HUES64 (cell line): ENCODE measurements at regions not wholly inside any gene's neighbourhood (a gene's known extent, or its start where the extent isn't known, plus 50 kb on each side); places are given as distances from the start of the nearest gene placed in this dataset.

Experiments
- H3K27ac ChIP-seq: 2 replicates; pipeline ENCODE4 v1.7.0; 2013; ENCODE audit warnings: low read depth, low read length, inconsistent platforms
- H3K27me3 ChIP-seq: 2 replicates; pipeline ENCODE4 v1.6.1; 2013; ENCODE audit warnings: mild to moderate bottlenecking, low read length; ENCODE audit not compliant: insufficient read depth
- H3K36me3 ChIP-seq: 2 replicates; pipeline ENCODE4 v1.6.1; 2013; ENCODE audit warnings: mild to moderate bottlenecking, low read length; ENCODE audit not compliant: insufficient read depth
- H3K4me1 ChIP-seq: 2 replicates; pipeline ENCODE4 v1.6.1; 2013; ENCODE audit warnings: mild to moderate bottlenecking, low read length, moderate library complexity; ENCODE audit not compliant: insufficient read depth
- H3K4me3 ChIP-seq: 2 replicates; pipeline ENCODE4 v1.5.1; 2013; ENCODE audit warnings: mild to moderate bottlenecking, low read length, moderate library complexity
- H3K9ac ChIP-seq: 2 replicates; pipeline ENCODE4 v1.6.1; 2013; ENCODE audit warnings: mild to moderate bottlenecking, low read depth, low read length
- H3K9me3 ChIP-seq: 2 replicates; pipeline ENCODE4 v1.6.1; 2013; ENCODE audit warnings: low read depth, low read length; ENCODE audit not compliant: insufficient read depth
- WGBS: fragments of 150-250, 120-280 bp; methylation state at CpG from one replicate; pipeline ENCODE4 v1.1.7; 2013; ENCODE audit warnings: missing lambda C conversion rate; 5-methylcytosine and 5-hydroxymethylcytosine counted together

DNA sequence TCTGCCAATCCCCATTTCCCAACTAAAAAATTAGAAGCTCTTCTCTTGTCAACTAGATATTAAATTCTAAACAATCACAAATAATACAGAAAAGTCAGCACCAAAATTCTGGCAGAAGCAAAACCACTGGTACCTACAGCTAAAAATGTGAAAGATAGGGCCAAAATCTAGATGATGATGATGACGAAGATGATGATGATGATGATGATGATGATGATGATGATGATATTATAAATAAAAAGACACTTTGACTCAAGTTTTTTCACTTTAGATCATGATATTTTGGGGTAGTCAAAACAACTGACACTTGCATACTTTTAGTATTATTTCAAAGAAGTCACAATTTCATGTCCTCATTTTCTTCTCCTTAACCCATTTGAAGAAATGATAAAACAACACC lies 470.1 kb upstream of the NR2F2 start:
- Histone ChIP-seq H3K9ac (no peak overlapping the region), H3K36me3 (no peaks in the 10 kb centered on the region), H3K4me3 (no peak overlapping the region), H3K27me3 (no peaks in the 10 kb centered on the region), H3K9me3 (no peaks in the 10 kb centered on the region), H3K4me1 (peaks cover 6% of the 10 kb centered on the region; the same call in 1 of the 2 replicates), H3K27ac (no peak overlapping the region)
- WGBS: 100% methylated on average over 1 of the region's 1 CpG

- 0 out of 2 replicates have a peak, but pooled peaks cover 2% of the 10 kb centered on the region for H3K4me1 ChIP-seq
- no peak overlapping the region for H3K27ac ChIP-seq
- H3K9me3 ChIP-seq: no peaks in the 10 kb centered on the region
- no peaks in the 10 kb centered on the region for H3K36me3 ChIP-seq
- no peak overlapping the region for H3K9ac ChIP-seq
- no peaks in the 10 kb centered on the region for H3K27me3 ChIP-seq
- WGBS: 87% methylated on average over 3 of the region's 3 CpGs
- no peak overlapping the region for H3K4me3 ChIP-seq
Observed at GRCh38 chr15:95864467-95864886, 466.0 kb upstream of the NR2F2 start.

DNA sequence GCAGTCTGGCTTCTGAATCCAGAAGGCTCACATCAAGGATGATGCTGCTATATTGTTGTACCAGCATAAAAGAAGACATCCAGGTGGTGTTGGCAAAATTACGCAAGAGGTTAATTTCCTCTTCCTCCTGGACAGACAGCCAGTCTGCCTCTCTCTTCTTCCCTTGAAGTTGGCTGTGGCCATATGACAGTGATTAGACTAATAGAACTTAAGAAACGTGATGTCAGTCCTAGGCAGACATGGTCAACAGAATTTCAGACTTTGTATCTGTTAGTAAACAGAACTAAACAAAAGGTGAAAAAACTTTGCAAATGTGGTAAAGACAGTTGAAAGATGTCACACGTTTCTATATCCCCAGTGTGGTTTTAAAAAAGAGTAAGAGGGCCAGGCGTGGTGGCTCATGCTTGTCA lies 465.2 kb upstream of the NR2F2 start:
- WGBS: 97% methylated on average over 4 of the region's 4 CpGs
- Histone ChIP-seq H3K4me1 (0 out of 2 replicates have a peak, but pooled peaks cover 2% of the 10 kb centered on the region), H3K27ac (no peak overlapping the region), H3K27me3 (no peaks in the 10 kb centered on the region), H3K36me3 (no peaks in the 10 kb centered on the region), H3K9me3 (no peaks in the 10 kb centered on the region), H3K4me3 (no peak overlapping the region), H3K9ac (no peak overlapping the region)

GRCh38 chr15:95866711-95867440 lies 463.6 kb upstream of the NR2F2 start:
- WGBS: 93% methylated on average over 8 of the region's 8 CpGs
- Histone ChIP-seq H3K4me1 (0 out of 2 replicates have a peak, but pooled peaks cover 2% of the 10 kb centered on the region), H3K27ac (no peak overlapping the region), H3K4me3 (no peak overlapping the region), H3K9me3 (no peaks in the 10 kb centered on the region), H3K9ac (no peak overlapping the region), H3K36me3 (no peaks in the 10 kb centered on the region), H3K27me3 (no peaks in the 10 kb centered on the region)

GRCh38 chr15:95868450-95868849 lies 462.1 kb upstream of the NR2F2 start:
- no peak overlapping the region for H3K4me3 ChIP-seq
- H3K36me3 ChIP-seq: no peaks in the 10 kb centered on the region
- H3K27ac ChIP-seq: no peak overlapping the region
- H3K9ac ChIP-seq: no peak overlapping the region
- no peaks in the 10 kb centered on the region for H3K9me3 ChIP-seq
- H3K27me3 ChIP-seq: no peaks in the 10 kb centered on the region
- WGBS: 89% methylated on average over 4 of the region's 5 CpGs
- H3K4me1 ChIP-seq: 0 out of 2 replicates have a peak, but pooled peaks cover 2% of the 10 kb centered on the region

DNA sequence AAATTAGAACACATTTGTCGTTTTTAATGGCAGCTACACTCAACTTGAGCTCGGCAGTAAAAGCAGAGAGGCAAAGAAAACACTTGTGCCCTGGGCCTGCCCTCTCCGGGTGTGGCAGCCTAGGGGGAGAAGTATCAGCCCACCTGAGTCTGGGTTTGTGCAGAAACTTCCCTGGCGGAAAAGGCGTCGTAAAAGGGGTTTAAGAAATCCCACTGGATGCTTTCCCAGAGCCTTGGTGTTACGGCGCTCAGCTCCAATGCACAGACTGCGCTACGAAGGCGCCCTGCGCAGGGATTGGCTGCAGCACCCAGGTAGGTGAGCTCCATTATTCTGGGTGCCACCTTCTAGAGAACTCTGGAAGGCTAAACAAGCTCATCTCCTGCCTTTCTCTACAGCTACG lies 461.5 kb upstream of the NR2F2 start:
- no peak overlapping the region for H3K9ac ChIP-seq
- H3K4me3 ChIP-seq: no peak overlapping the region
- H3K4me1 ChIP-seq: 0 out of 2 replicates have a peak, but pooled peaks cover 2% of the 10 kb centered on the region
- no peaks in the 10 kb centered on the region for H3K36me3 ChIP-seq
- WGBS: 96% methylated on average over 13 of the region's 13 CpGs
- H3K27ac ChIP-seq: no peak overlapping the region
- no peaks in the 10 kb centered on the region for H3K27me3 ChIP-seq
- H3K9me3 ChIP-seq: no peaks in the 10 kb centered on the region

GRCh38 chr15:95869920-95870319 lies 460.6 kb upstream of the NR2F2 start:
- no peak overlapping the region for H3K9ac ChIP-seq
- H3K4me1 ChIP-seq: peaks cover 8% of the 10 kb centered on the region
- 89% methylated on average over 5 of the region's 5 CpGs for WGBS
- H3K4me3 ChIP-seq: no peak overlapping the region
- H3K27me3 ChIP-seq: no peaks in the 10 kb centered on the region
- no peak overlapping the region for H3K27ac ChIP-seq
- no peaks in the 10 kb centered on the region for H3K9me3 ChIP-seq
- no peaks in the 10 kb centered on the region for H3K36me3 ChIP-seq

DNA sequence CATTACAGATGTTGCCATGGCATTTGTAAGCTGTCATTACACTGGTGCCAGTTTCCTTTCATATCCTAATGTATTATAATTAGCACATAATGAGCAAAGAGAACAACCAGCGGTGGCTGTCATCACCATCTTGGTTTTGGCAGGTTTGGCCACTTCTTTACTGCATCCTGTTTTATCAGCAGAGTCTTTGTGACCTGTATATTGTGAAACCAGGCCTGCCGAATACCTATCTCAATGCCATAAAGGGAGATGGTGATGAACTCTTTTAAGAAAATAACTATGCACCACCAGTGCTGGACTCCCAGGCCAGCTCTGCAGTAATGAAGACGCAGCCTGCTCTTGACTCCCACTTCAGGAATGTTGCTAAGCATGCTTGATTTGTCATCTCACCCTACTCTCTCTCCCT lies 458.1 kb upstream of the NR2F2 start:
- no peak overlapping the region for H3K9ac ChIP-seq
- H3K27me3 ChIP-seq: no peaks in the 10 kb centered on the region
- H3K36me3 ChIP-seq: no peaks in the 10 kb centered on the region
- no peak overlapping the region for H3K27ac ChIP-seq
- H3K9me3 ChIP-seq: no peaks in the 10 kb centered on the region
- H3K4me1 ChIP-seq: peaks cover 11% of the 10 kb centered on the region
- no peak overlapping the region for H3K4me3 ChIP-seq
- 99% methylated on average over 3 of the region's 3 CpGs for WGBS

DNA sequence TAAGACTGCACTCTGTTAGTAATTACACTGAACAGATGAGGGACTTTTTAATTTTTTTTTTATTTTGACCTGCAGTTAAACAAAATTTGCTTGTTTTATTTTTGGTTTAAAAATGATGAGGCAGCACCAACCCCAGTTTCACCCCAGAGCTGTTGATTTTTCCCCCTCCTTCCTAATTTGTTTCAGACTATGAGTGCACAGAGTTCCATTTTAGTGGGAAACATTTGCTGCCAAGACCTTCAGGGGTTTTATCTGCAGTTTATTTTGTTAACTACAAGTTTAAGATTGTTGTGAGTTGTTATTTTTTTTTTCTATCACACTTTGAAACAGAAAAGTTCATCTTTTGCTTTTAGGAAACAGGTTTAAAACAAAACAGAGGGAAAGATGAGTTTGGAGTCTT lies 455.9 kb upstream of the NR2F2 start:
- H3K4me3 ChIP-seq: no peak overlapping the region
- H3K27me3 ChIP-seq: no peaks in the 10 kb centered on the region
- no peaks in the 10 kb centered on the region for H3K36me3 ChIP-seq
- H3K9ac ChIP-seq: no peak overlapping the region
- no peak overlapping the region for H3K27ac ChIP-seq
- peaks cover 9% of the 10 kb centered on the region for H3K4me1 ChIP-seq
- H3K9me3 ChIP-seq: no peaks in the 10 kb centered on the region

DNA sequence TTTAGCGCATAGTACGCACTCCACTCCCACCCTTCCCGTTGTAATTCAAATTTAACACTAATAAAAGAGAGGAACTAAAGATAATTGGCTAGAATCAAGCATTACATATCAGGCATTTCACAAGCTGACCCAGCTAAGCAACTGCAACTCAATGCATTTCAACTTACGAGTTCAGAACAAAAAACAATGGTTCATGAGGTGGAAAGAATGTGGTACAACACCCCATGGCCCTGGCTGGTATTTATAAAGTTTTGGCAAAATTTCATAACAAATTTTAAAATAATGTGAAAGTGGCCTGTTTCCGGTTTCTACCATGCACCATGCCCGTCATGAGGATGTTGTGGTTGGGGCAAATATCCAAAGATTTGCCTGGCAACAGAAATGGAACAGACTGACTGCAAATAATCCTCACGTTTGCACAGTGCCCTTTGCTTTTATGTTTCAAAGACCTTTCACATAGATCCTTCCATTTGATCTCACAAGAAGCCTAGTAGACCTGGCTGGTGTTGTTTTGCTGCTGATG lies 455.3 kb upstream of the NR2F2 start:
- Histone ChIP-seq H3K9ac (no peak overlapping the region), H3K4me1 (peaks cover 9% of the 10 kb centered on the region), H3K4me3 (no peak overlapping the region), H3K27me3 (no peaks in the 10 kb centered on the region), H3K27ac (no peak overlapping the region), H3K9me3 (no peaks in the 10 kb centered on the region), H3K36me3 (no peaks in the 10 kb centered on the region)
- WGBS: 95% methylated on average over 7 of the region's 7 CpGs

DNA sequence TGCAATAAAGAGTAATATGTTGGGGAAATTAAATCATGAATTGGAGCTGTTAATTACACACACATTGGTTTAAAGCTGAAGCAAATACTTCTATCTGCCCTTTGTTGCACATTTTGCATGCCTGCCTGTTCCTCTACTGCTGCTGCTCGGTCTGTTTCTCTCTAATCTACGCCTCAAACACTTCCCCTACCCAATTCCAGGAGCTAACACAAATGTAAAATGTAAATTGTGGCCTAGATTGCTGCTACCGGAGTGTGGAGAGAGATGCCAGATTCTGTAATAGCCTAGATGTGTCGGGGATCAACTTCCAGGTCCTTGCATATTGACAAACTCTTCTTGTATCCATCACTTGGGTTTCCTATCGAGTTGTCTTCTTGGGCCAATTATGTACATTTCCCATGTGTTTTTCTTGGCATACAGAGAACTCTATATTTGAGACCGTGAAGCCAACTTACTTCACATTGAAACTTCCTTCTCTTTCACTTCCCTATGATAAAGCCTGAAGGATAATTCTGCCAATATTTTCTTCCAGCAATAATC lies 450.4 kb upstream of the NR2F2 start:
- Histone ChIP-seq H3K36me3 (no peaks in the 10 kb centered on the region), H3K4me3 (no peak overlapping the region), H3K4me1 (peaks cover 18% of the 10 kb centered on the region), H3K27me3 (no peaks in the 10 kb centered on the region), H3K9ac (no peak overlapping the region), H3K27ac (no peak overlapping the region), H3K9me3 (no peaks in the 10 kb centered on the region)
- 90% methylated on average over 6 of the region's 6 CpGs for WGBS
